ENCODE measurements at regions not wholly inside any gene's neighbourhood (a gene's known extent, or its start where the extent isn't known, plus 50 kb on each side); places are given as distances from the start of the nearest gene placed in this dataset.

- no peak for TF ChIP-seq CTCF (optimal IDR thresholded peaks at IDR 0.05 in 1 of 3, IDR thresholded peaks at IDR 0.05 in 1 of 3, conservative IDR thresholded peaks at IDR 0.05 in 1 of 3; ENCODE audit: extremely low read depth in 1 of 3, insufficient read depth in 2 of 3, low read length in 3 of 3)
- no peak for TF ChIP-seq EZH2 (IDR thresholded peaks at IDR 0.05; ENCODE audit: low read length)
Measured at GRCh38 chr5:144944936-144945335, 774.3 kb downstream of the KCTD16 start.

Data from keratinocyte (primary cell).